ENCODE measurements at regions not wholly inside any gene's neighbourhood (a gene's known extent, or its start where the extent isn't known, plus 50 kb on each side); places are given as distances from the start of the nearest gene placed in this dataset.
"Not testable (repeated sequence)": the region's sequence is repeated elsewhere in the genome, so short reads cannot be mapped to it uniquely, and the experiment has no call there.

DNA sequence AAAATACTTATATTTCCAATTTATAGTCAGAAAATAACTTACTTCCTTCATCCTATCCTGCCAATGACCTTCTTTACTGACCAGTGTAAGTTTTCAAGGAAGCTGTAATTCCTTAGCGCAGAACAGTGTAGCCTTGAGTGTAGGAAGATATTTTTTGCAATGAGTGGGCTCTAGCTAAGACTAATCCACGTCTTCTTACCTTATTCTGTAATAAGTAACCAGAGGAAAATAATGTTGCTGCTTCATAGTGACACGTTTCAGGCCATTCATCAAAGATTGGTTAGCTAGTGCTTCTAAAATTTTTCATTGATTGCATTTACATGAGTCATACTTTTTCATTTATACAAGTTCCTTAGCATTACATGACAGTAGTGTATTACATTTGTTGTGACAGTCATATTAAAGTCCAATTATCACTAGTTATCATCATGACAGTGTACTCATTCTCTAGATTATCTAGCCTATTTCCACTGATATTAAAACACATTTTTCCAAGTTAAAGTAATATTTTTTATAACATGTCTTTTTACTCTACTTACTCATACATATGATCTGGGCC, 403.8 kb upstream of the EPHA3 start:
- DNase-seq = no peak

- no peak for DNase-seq
Observed at GRCh38 chr3:88704338-88704737, 403.1 kb upstream of the EPHA3 start.

DNA sequence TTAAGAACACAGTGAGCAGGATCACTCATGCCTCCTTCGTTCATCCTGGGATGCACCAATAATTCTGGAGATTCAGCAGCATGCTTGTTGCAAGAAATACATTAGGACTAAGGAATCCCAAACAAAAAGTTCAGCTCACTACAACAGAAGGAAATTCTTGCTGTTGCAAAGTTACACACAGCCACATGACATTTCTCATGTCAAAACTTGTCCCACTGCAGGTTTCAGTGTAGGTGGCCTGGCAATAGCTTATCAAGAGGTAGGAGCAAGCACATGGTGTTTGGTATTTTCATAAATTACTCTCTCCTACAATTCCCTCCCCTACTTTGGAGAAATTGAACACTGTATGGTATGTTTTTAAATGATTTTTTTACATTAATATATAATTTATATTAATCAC, 399.6 kb upstream of the EPHA3 start:
- no peak for DNase-seq

DNA sequence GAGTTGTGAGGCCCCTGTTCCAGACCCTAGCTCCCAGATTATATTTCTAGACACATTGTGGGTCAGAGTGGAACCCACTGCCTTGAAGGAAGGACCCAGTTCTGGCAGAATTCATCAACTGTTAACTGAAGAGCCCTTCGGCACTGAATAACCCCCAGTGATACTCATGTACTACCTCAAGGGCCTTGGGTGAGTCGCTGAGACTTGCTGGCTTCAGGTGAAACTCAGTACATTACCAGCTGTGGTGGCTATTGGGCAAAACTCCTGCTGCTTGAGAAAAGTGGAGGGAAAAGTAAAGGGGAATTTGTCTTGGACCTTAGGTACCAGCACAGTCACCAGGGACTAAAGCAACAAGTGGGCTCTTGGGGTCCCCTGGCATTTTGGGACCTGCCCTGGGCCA, 394.9 kb upstream of the EPHA3 start:
- DNase-seq = no peak

- DNase-seq = no peak
Observed at GRCh38 chr3:88713233-88713691, 394.2 kb upstream of the EPHA3 start.

- no peak for DNase-seq
Observed at GRCh38 chr3:88725440-88726165, 381.8 kb upstream of the EPHA3 start.

GRCh38 chr3:88732186-88732585, 375.2 kb upstream of the EPHA3 start:
- DNase-seq = no peak

DNA sequence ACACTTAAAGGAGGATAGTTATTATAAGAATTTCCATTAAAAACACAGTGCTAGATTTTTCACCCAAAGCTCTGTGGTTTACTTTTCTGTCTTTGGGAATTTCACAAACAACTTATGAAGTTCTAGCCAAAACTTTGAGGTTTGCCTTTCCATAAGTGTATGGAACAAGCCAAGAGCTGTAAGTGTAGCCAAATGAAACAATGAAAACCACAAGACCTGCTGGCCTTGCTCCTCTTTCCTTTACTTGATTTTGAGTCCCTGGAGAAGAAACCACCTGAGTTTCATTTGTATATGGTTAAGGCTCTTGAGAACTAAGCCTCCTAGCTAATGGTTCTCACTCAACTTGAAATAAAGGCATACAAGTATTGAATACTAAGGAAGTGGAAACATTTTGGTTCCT, 365.3 kb upstream of the EPHA3 start:
- DNase-seq = no peak

DNA sequence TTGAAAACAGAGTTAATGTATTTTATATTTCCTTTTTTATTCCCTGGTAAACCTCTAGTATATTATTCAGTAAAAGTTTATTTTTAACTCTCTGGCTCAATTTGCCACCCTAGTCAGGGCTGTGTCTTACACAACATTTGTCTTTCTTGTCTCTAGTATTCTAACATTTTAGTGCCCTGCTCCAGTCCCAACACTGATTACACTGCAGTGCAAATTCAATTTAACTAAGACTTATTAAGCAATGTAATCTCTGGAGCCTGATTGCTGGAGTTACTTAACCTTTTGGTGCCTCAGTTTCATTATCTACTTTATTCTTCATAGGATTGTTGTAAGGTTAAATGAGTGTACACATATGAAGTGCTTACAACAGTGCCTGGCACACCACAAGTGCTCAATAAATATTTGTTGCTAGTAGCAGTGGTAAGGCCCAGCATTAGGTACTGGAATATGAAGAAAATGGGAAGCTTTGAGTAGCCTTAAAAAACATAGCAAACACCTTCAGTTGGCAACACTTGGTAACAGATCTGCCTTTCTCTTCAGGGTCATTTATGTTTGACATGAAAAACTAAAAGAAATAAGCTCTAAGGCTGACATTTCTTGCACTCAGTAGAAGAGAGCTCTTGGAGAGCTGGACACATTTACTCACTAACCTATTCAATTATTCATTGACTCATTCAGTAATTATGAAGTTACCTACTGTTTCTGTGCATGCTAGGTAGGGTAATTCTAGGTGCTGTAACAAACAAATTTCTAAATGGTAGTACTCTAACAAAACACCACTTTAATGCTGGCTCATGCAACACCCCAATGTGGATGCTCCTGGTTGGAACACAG, 364.5 kb upstream of the EPHA3 start:
- no peak for DNase-seq

DNA sequence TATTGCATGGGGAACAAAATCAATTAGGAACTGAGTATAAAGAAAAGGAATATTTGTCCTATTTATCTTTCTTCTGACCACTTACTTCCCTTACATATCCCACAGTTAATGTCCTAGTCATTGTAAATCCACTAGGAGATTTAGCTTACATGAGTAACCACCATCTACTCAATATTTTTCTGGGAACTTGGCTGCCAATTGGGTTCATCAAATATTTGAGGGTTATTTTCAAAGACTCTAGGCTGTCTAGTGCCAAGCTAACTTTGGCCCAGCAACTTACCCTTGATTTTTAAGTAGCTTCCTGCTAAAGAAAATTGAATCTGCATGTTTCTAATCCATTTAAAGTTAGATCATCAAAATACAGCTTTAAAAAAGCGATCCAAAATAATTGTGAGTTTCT, 362.5 kb upstream of the EPHA3 start:
- DNase-seq = no peak

- not testable (repeated sequence) for DNase-seq
Observed at GRCh38 chr3:88747145-88747544, 360.3 kb upstream of the EPHA3 start.

- no peak for DNase-seq
Observed at GRCh38 chr3:88758676-88759075, 348.7 kb upstream of the EPHA3 start.

DNA sequence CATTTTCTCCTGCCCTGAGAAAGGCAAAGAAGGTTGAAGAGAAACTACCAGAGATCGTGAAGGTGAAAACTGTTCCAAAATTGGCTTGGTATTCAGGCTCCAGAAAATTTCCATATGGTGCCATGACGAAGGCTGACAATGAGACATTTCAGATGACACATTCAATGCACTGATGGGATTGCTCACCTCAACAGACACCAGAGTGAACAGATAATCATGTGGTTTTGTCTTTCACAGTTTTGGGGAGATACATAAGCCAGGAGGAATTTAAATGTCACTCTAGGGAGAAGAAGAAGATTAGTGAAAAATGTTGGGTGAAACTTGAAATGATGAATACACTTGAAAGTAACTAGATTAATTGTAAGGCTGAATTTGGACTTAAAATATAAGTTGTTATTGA, 339.7 kb upstream of the EPHA3 start:
- no peak for DNase-seq

GRCh38 chr3:88773766-88774165, 333.7 kb upstream of the EPHA3 start:
- no peak for DNase-seq

GRCh38 chr3:88775026-88775690, 332.3 kb upstream of the EPHA3 start:
- DNase-seq = no peak

GRCh38 chr3:88779482-88779881, 327.9 kb upstream of the EPHA3 start:
- DNase-seq = no peak

DNA sequence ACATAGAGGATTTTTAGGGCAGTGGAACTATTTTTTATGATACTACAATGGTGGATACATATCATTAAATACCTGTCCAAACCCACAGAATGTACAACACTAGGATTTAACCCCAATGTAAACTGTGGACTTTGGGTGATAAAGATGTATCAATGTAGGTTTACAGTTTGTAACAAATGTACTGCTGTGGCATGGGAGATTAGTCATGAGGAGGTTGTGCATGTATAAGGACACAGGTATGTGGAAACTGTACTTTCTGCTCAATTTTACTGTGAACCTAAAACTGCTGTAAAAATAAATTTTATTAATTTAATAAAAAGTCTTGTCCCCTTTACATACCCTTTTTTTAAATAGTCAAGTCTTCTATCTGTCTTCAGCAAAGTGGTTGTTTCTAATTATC, 322.5 kb upstream of the EPHA3 start:
- DNase-seq = no peak

DNA sequence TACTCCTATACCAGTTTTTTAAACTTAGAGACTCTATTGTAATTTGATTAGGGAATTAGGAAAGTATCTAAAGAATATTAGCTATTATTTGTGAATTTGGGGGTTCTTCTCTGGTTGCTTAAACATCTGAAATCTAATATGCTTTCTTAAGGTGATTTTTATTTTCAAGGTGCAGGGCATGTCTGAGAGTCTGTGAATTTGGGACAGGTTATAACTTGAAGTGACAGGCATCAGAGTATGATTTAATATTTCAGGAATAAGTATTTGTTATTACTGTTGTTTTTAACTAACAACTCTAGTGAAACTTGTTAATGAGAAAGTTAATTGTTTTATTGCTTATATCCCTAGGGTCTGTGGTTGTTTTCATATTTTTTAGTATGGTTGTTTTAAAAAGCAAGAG, 321.6 kb upstream of the EPHA3 start:
- DNase-seq = no peak

- DNase-seq = no peak
Observed at GRCh38 chr3:88795503-88795902, 311.9 kb upstream of the EPHA3 start.

- no peak for DNase-seq
Observed at GRCh38 chr3:88807491-88808105, 299.8 kb upstream of the EPHA3 start.

DNA sequence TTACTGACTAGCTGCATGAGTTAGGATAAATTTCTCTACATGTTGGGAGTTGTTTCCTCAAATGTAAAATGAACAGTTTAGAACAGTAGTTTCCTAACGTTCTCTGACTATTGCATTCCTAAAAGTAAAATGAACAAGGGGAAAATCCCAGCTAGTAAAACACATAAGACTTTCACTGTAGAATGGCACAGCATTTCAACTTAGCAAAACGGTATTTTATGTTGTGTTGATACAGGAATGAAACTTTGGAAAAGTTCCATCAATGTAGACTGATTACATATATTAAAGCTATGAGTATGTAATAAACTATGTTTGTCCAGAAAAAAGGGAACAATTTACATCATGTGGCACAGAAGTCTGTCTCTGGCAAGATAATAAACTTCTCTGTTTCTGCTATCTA, 297.4 kb upstream of the EPHA3 start:
- DNase-seq = no peak

GRCh38 chr3:88810455-88810854, 297.0 kb upstream of the EPHA3 start:
- DNase-seq = no peak

GRCh38 chr3:88811096-88811495, 296.3 kb upstream of the EPHA3 start:
- no peak for DNase-seq
